HG02610 (cell line): ENCODE measurements at regions not wholly inside any gene's neighbourhood (a gene's known extent, or its start where the extent isn't known, plus 50 kb on each side); places are given as distances from the start of the nearest gene placed in this dataset.
A peak's percentile ranks its signal among the peaks of the same experiment; 100 is the strongest.

Experiments used
- ATAC-seq: cut with Tn5 transposase; IDR thresholded peaks from one replicate; pipeline ENCODE4 v1.9.1; 2021; ENCODE audit warnings: mild to moderate bottlenecking, moderate library complexity; ENCODE audit not compliant: unreplicated experiment

DNA sequence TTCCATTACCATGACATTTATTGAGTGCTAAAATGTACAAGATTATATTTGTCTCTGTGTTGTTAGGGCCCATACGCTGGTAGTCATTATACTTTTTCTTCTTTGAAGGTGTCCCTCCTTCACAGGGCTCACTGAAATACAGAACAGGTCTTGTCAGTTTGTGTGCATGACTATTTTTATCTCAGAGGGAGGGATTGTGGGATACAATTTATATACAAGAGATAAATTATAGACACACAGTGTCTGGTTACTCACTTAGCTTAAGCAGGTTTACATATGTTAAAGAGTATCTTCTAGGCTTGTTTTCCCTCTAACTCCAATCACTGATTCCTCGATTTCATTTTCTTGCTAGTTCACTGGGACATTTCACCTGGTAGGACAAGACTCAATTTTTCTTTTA lies 143.3 kb upstream of the GUCY1A1 start:
- no peak for ATAC-seq

DNA sequence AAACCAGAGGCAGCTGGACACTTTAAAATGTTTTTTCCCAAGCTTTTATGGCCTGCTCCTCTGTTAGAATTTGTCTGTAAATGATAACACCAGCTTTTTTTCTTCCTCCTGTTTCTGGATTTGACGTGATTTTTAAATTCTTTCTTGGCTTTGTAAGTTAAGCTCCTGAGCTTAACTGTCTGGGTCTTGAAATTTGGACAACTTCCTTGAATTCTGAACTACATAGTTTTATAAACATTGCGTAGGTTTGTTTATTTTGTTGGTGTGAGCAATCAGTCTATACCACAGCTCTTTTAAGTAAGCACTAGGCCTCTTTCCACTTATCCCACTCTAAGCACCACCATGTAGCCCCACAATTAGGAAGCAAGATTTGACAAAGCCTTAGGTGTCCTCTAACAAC lies 144.4 kb upstream of the GUCY1A1 start:
- ATAC-seq, result no peak

- no peak for ATAC-seq
Observed at GRCh38 chr4:155521382-155521781, 144.6 kb upstream of the MAP9 start.

DNA sequence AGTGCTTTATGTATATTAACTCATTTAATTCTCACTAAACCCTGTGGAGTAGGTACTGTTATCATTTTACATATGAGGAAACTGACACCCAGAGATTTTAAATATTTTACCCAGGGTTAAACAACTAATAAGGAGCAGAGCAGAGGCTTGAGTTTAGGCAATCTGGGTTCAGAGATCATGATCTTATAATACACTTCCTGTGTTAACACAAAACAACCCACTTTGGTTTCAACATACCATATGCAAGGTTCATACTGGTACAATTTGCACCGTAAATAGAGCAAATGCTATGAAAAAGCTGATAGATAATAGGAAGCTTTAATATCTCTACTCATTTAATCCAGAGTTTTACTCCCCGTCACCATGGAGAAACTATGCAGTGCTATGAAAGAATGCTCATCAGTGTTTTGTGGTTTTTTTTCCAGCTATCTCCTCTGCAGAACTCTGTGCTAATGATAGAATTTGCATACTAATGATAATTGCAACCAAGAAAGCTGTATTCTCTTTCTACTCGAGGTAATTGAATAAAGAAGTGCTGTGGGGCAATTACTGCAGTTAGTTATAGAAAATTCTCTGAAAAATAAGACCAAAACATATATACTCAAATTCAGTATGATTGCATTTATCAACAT lies 138.8 kb upstream of the MAP9 start:
- ATAC-seq, result no peak

GRCh38 chr4:155514628-155515027 lies 137.9 kb upstream of the MAP9 start:
- no peak for ATAC-seq

DNA sequence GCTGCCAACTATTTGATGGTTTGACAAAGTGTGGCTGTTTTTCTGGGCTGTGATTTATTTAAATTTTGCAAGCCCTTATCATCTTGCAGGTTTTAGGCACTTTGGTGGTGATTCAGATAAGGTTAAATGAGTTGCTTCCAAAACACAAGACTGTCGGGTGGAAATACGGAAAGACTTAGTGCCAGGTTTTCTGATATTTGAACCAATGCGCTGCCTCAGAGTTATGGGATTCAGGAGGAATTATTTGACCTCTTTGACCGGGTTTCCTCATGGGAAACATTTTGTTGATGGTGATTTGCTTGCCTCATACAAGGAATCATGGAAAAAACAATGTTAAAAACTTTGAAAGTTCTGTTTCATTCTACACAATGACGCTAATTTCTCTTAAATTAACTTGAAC lies 136.1 kb upstream of the MAP9 start:
- no peak for ATAC-seq

GRCh38 chr4:155512046-155512445 lies 135.3 kb upstream of the MAP9 start:
- no peak for ATAC-seq

GRCh38 chr4:155510771-155511170 lies 134.0 kb upstream of the MAP9 start:
- no peak for ATAC-seq

DNA sequence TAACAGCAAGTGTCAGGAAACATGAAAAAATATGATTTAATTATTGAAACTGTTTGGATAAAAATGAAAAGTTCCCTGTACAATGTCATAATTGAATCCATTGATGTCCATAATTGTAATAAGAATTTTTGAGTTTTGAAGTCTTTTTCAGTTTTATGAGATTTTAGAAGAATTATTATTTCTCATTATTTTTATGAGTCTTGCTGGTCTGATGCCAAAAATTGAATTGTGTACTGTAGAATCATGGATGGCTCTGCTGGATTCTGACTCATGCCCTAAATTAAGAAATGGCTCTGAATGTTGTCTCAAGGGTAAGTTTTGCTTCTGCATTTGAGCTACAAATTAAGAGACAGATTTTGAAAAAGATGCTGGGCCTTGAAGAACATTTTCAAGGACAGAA lies 132.8 kb upstream of the MAP9 start:
- no peak for ATAC-seq

- ATAC-seq, result no peak
Observed at GRCh38 chr4:155506745-155507144, 130.0 kb upstream of the MAP9 start.

- no peak for ATAC-seq
Observed at GRCh38 chr4:155505321-155505720, 128.6 kb upstream of the MAP9 start.

GRCh38 chr4:155497306-155497705 lies 120.5 kb upstream of the MAP9 start:
- no peak for ATAC-seq

- no peak for ATAC-seq
Observed at GRCh38 chr4:155496294-155496626, 119.5 kb upstream of the MAP9 start.

DNA sequence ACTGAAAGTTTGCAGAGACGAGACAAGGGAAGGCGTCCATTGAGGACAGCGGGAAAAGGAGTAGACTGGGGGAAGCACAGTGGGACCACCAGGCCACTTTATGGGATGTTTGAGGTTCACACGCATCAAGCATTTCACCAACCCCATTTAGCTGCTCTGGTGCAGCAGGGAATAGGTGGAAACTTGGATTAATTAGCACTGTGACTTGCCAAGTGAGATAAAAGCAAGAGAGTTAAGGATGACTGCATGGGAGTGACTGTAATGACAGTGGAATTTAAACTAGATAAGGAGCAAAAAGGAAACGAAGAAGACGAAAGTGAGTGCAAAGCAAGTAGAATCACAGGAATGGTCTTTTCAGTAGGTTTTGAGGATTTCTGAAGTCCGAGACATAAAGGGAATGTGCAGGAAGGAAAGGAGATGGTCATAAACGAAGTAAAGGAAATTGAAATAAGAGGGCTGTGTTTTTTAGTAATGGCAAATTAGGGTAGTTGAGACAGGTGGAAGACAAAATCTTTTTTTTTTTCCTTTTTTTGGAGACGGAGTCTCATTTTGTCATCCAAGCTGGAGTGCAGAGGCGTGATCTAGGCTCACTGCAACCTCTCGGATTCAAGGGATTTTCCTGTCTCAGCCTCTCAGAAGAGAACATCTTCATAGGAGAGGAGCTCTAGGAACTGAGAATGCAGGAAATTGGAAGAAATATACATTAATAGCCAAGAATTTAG lies 119.0 kb upstream of the MAP9 start:
- ATAC-seq, result no peak

- ATAC-seq, result no peak
Observed at GRCh38 chr4:155494037-155494718, 117.4 kb upstream of the MAP9 start.

- ATAC-seq, result peak; percentile 95
Observed at GRCh38 chr4:155491336-155492120, 114.8 kb upstream of the MAP9 start.

- no peak for ATAC-seq
Observed at GRCh38 chr4:155489271-155489670, 112.5 kb upstream of the MAP9 start.

- no peak for ATAC-seq
Observed at GRCh38 chr4:155488691-155489090, 111.9 kb upstream of the MAP9 start.

- ATAC-seq, result peak; percentile 46
Observed at GRCh38 chr4:155487210-155487609, 110.4 kb upstream of the MAP9 start.

DNA sequence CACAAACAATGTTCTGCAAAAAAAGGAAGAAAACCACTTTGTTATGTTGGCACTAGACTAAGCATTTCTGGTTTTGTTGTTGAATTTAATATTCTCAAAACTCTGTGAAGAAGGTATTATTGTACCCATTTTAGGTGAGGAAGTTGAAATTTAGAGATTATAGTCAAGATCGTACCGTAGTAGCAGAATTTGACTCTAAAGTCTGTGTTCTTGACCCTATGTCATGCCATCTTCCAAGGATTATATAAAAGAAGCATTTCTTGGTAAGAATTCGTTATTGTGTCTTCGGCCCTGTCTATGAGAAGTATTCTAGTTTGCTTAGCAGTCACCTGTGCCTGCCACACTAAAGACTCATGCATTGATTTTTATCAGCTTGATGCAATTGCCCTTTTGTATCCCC lies 104.4 kb upstream of the MAP9 start:
- ATAC-seq, result no peak

GRCh38 chr4:155479835-155480234 lies 103.1 kb upstream of the MAP9 start:
- ATAC-seq, result no peak
